MCF 10A (cell line): ENCODE measurements at regions not wholly inside any gene's neighbourhood (a gene's known extent, or its start where the extent isn't known, plus 50 kb on each side); places are given as distances from the start of the nearest gene placed in this dataset.
A peak's percentile ranks its signal among the peaks of the same experiment; 100 is the strongest.

Experiments
- BruUV-seq: library from RNA; stranded (reverse); fragments of 400-500 nt; replicated peaks from 2 replicates; lab custom pipeline; 2021; lab: Mats Ljungman, UMichigan
- CTCF ChIA-PET: fragments of 300-600 bp; sonication (Branson Sonifier 250); formaldehyde crosslinking; extraction: SDS; loops from one replicate; lab custom pipeline; 2021; ENCODE audit warnings: antibody characterized with exemption, inconsistent platforms; lab: Yijun Ruan, JAX
- POLR2A ChIA-PET: fragments of 300-600, 350-650 bp; sonication (Branson Sonifier 250); formaldehyde crosslinking; extraction: SDS; loops from one replicate; lab custom pipeline; 2020; ENCODE audit warnings: antibody characterized with exemption, inconsistent platforms; lab: Yijun Ruan, JAX
- DNase-seq: peaks from one replicate; pipeline ENCODE4 v3.0.0-alpha.2; 2018; ENCODE audit not compliant: unreplicated experiment
- H3K27ac Mint-ChIP-seq: one replicate; pipeline ENCODE4 v1.8.0; 2022; ENCODE audit warnings: mild to moderate bottlenecking, low read depth, mixed read lengths; ENCODE audit not compliant: unreplicated experiment
- H3K27me3 Mint-ChIP-seq: one replicate; pipeline ENCODE4 v1.8.0; 2022; ENCODE audit warnings: mixed read lengths; ENCODE audit not compliant: insufficient read depth, unreplicated experiment
- H3K36me3 Mint-ChIP-seq: one replicate; pipeline ENCODE4 v1.8.0; 2022; ENCODE audit warnings: mild to moderate bottlenecking, moderate library complexity, mixed read lengths; ENCODE audit not compliant: insufficient read depth, unreplicated experiment
- H3K4me1 Mint-ChIP-seq: one replicate; pipeline ENCODE4 v1.8.0; 2022; ENCODE audit warnings: mixed read lengths; ENCODE audit not compliant: insufficient read depth, unreplicated experiment
- H3K4me3 Mint-ChIP-seq: one replicate; pipeline ENCODE4 v1.8.0; 2022; ENCODE audit warnings: mild to moderate bottlenecking, moderate library complexity, mixed read lengths; ENCODE audit not compliant: unreplicated experiment
- H3K9me3 Mint-ChIP-seq: one replicate; pipeline ENCODE4 v1.8.0; 2022; ENCODE audit warnings: mixed read lengths; ENCODE audit not compliant: unreplicated experiment
- intact Hi-C: fragments of 100-400 bp; cut with micrococcal nuclease; formaldehyde crosslinking; loops from 2 replicates; pipeline ENCODE4 v1.14.1; 2022
- TF ChIP-seq, protein P1 (sequence below): fragments of 200-600 bp; IDR thresholded peaks from one replicate; pipeline ENCODE4 v1.8.0; 2022; ENCODE audit warnings: antibody characterized with exemption, mild to moderate bottlenecking; ENCODE audit not compliant: unreplicated experiment

DNA sequence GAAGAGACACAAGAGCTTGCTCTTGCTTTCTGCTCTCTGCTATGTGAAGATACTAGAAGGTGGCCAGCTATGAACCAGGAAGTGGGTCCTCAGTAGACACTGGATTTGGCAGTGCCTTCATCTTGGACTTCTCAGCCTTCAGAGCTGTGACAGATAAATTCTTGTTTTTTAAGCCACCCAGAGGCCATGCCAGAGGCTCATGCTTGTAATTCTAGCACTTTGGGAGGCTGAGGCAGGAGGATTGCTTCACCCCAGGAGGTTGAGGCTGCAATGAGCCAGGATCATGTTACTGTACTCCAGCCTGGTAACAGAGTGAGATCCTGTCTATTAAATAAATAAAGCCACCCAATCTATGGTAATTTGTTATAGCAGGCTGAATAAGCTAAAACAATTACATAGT, 185.5 kb upstream of the SALL4 start:
- DNase-seq = no peak
- ChIA-PET CTCF (interaction anchor here (0.6 to 0.8 kb wide), 2 partner anchors 188 to 336 kb away, joined by 3 read pairs; no protein-coding TSS in a partner anchor), POLR2A (interaction anchor here (0.8 to 1.5 kb wide), 2 partner anchors 30 to 291 kb away, joined by 3 to 4 read pairs; no protein-coding TSS in a partner anchor)
- Mint-ChIP-seq H3K27me3 (no peaks in the 10 kb centered on the region), H3K27ac (no peak overlapping the region), H3K4me1 (peaks cover 11% of the 10 kb centered on the region), H3K4me3 (no peak overlapping the region), H3K9me3 (no peaks in the 10 kb centered on the region), H3K36me3 (no peaks in the 10 kb centered on the region)
- BruUV-seq = no TSS peak
- TF ChIP-seq, protein P1, sequence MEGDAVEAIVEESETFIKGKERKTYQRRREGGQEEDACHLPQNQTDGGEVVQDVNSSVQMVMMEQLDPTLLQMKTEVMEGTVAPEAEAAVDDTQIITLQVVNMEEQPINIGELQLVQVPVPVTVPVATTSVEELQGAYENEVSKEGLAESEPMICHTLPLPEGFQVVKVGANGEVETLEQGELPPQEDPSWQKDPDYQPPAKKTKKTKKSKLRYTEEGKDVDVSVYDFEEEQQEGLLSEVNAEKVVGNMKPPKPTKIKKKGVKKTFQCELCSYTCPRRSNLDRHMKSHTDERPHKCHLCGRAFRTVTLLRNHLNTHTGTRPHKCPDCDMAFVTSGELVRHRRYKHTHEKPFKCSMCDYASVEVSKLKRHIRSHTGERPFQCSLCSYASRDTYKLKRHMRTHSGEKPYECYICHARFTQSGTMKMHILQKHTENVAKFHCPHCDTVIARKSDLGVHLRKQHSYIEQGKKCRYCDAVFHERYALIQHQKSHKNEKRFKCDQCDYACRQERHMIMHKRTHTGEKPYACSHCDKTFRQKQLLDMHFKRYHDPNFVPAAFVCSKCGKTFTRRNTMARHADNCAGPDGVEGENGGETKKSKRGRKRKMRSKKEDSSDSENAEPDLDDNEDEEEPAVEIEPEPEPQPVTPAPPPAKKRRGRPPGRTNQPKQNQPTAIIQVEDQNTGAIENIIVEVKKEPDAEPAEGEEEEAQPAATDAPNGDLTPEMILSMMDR = no peak
- intact Hi-C loops = no loop called here

DNA sequence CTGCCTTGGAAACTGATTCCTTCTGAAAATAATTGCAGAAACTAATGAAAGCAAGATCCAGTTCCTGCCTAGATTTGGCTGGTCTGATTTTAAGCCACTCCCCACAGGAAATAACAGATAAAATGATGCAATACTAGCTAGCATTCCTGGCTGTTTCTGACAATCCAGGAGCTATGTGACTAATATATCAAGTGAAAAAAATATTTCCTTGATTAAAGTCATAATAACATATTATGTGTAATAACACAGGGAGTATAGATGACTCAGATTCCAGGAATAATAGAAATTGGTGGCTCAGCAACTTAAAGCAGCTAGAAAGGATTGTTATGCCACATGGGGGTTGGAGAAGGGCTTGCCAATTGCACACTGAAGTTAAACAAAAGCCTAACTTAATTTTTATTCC, 182.7 kb upstream of the SALL4 start:
- DNase-seq = peak; percentile 93
- Mint-ChIP-seq H3K9me3 (no peaks in the 10 kb centered on the region), H3K36me3 (no peaks in the 10 kb centered on the region), H3K4me3 (peak overlapping the region; percentile 46), H3K27me3 (no peaks in the 10 kb centered on the region), H3K4me1 (peaks cover 11% of the 10 kb centered on the region), H3K27ac (peak overlapping the region; percentile 93)
- ChIA-PET CTCF (interaction anchor here (0.5 to 3.0 kb wide), 14 partner anchors 8 to 454 kb away, joined by 3 to 15 read pairs (median 4); no protein-coding TSS in a partner anchor), POLR2A (interaction anchor here (0.6 to 2.0 kb wide), 26 partner anchors 10 to 1027 kb away, joined by 3 to 11 read pairs (median 5); partner anchors contain the start of genes ATP9A, DPM1 and MOCS3)
- intact Hi-C loops = no loop called here
- no TSS peak for BruUV-seq
- TF ChIP-seq, protein P1 = no peak

DNA sequence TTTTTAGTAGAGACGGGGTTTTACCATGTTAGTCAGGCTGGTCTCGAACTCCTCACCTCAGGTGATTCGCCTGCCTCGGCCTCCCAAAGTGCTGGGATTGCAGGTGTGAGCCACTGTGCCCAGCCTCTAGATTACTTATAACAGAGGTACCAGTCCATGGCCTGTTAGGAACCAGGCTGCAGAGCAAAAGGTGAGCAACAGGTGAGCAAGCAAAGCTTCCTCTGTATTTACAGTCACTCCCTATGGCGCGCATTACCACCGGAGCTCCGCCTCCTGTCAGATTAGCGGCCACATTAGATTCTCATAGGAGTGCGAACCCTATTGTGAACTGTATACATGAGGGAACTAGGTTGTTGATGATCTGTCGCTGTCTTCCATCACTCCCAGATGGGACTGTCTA, 178.0 kb upstream of the SALL4 start:
- no peak overlapping the region for H3K4me3 Mint-ChIP-seq

DNA sequence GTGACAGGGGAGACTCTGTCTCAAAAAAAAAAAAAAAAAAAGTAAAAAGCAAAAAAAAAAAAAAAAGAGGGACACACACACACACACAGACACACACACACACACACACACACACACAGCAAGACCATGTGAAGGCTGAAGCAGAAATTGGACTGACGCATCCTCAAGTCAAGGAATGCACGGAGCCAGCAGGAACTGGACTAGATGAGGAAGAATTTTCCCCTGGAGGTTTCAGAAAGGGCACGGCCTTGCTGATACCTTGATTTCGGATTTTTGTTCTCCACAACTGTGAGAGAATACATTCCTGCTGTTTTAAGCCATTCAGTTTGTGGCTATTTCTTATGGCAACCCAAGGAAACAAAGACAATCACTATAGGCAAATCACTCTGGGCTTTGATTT, 176.9 kb upstream of the SALL4 start:
- no peak for DNase-seq
- H3K27ac Mint-ChIP-seq = no peak overlapping the region

More for the DNA sequence above, 178.0 kb upstream of the SALL4 start:
- Mint-ChIP-seq H3K27me3 (no peaks in the 10 kb centered on the region), H3K4me1 (peaks cover 6% of the 10 kb centered on the region), H3K9me3 (no peaks in the 10 kb centered on the region), H3K36me3 (no peaks in the 10 kb centered on the region), H3K27ac (no peak overlapping the region)
- ChIA-PET POLR2A (no interaction called here), CTCF (interaction anchor here (0.6 kb wide), 1 partner anchor 341 kb away, joined by 3 read pairs; no protein-coding TSS in a partner anchor)
- intact Hi-C loops = no loop called here
- BruUV-seq = no TSS peak
- TF ChIP-seq, protein P1 = no peak
- DNase-seq = no peak

More for the DNA sequence above, 176.9 kb upstream of the SALL4 start:
- no TSS peak for BruUV-seq
- ChIA-PET POLR2A (no interaction called here), CTCF (interaction anchor here (0.8 to 1.3 kb wide), 3 partner anchors 14 to 1460 kb away, joined by 3 to 5 read pairs (median 4); no protein-coding TSS in a partner anchor)
- intact Hi-C loops = no loop called here
- no peaks in the 10 kb centered on the region for H3K4me1 Mint-ChIP-seq
- H3K9me3 Mint-ChIP-seq = no peaks in the 10 kb centered on the region
- no peak overlapping the region for H3K4me3 Mint-ChIP-seq
- H3K27me3 Mint-ChIP-seq = no peaks in the 10 kb centered on the region
- H3K36me3 Mint-ChIP-seq = no peaks in the 10 kb centered on the region
- TF ChIP-seq, protein P1 = no peak
